Activated effector memory CD4-positive, alpha-beta T cell treated with anti-CD3 and anti-CD28 coated beads, Interleukin-2, amount 50 U/mL, for 16 hours (primary cell): ENCODE measurements at regions not wholly inside any gene's neighbourhood (a gene's known extent, or its start where the extent isn't known, plus 50 kb on each side); places are given as distances from the start of the nearest gene placed in this dataset.

ENCODE experiments used
- DNase-seq: peaks from one replicate; pipeline ENCODE4 v3.0.0-alpha.2; 2020

GRCh38 chr15:70151003-70151402 is 53.3 kb upstream of the TLE3 start:
- DNase-seq = no peak

- DNase-seq = no peak
These were observed 52.7 kb upstream of the TLE3 start for GRCh38 chr15:70150405-70150747.

- DNase-seq = no peak
These were observed 52.1 kb upstream of the TLE3 start for GRCh38 chr15:70149667-70150404.

- DNase-seq = no peak
These were observed 50.1 kb upstream of the TLE3 start for GRCh38 chr15:70147778-70148177.
